H9 (cell line): ENCODE measurements at regions not wholly inside any gene's neighbourhood (a gene's known extent, or its start where the extent isn't known, plus 50 kb on each side); places are given as distances from the start of the nearest gene placed in this dataset.

Experiments used
- DNase-seq: peaks from one replicate; pipeline ENCODE4 v3.0.0-alpha.2; 2017
- H2AFZ ChIP-seq: one replicate; pipeline ENCODE4 v1.6.1; 2013; ENCODE audit warnings: mild to moderate bottlenecking, low read length, control low read depth, moderate library complexity
- H2AK5ac ChIP-seq: 2 replicates; pipeline ENCODE4 v1.6.1; 2013; ENCODE audit warnings: low read length, control low read depth, mixed read lengths; ENCODE audit not compliant: insufficient read length
- H2BK120ac ChIP-seq: one replicate; pipeline ENCODE4 v1.6.1; 2013; ENCODE audit warnings: low read depth, mild to moderate bottlenecking, low read length, control low read depth, inconsistent platforms; ENCODE audit not compliant: poor library complexity, severe bottlenecking
- H2BK12ac ChIP-seq: 2 replicates; pipeline ENCODE4 v1.6.1; 2013; ENCODE audit warnings: low read length, control low read depth, mixed read lengths, low read depth; ENCODE audit not compliant: insufficient read length
- H2BK15ac ChIP-seq: 2 replicates; pipeline ENCODE4 v1.6.1; 2013; ENCODE audit warnings: low read depth, low read length, control low read depth
- H2BK20ac ChIP-seq: one replicate; pipeline ENCODE4 v1.6.1; 2013; ENCODE audit warnings: low read depth, mild to moderate bottlenecking, low read length, control low read depth, inconsistent platforms; ENCODE audit not compliant: poor library complexity, severe bottlenecking
- H2BK5ac ChIP-seq: 2 replicates; pipeline ENCODE4 v1.6.1; 2013; ENCODE audit warnings: low read length, control low read depth, mixed read lengths; ENCODE audit not compliant: insufficient read length
- H3K14ac ChIP-seq: 2 replicates; pipeline ENCODE4 v1.6.1; 2013; ENCODE audit warnings: low read length, control low read depth; ENCODE audit not compliant: insufficient read depth
- H3K18ac ChIP-seq: 2 replicates; pipeline ENCODE4 v1.6.1; 2013; ENCODE audit warnings: low read depth, mild to moderate bottlenecking, mixed read lengths, low read length, control low read depth; ENCODE audit not compliant: insufficient read length
- H3K23ac ChIP-seq: 2 replicates; pipeline ENCODE4 v1.6.1; 2013; ENCODE audit warnings: low read length, control low read depth, mixed read lengths, low read depth; ENCODE audit not compliant: insufficient read length
- H3K23me2 ChIP-seq: 2 replicates; pipeline ENCODE4 v1.6.1; 2013; ENCODE audit warnings: low read depth, mild to moderate bottlenecking, mixed read lengths, low read length, control low read depth; ENCODE audit not compliant: insufficient read length, poor library complexity, severe bottlenecking
- H3K27ac ChIP-seq: 2 replicates; pipeline ENCODE4 v1.5.1; 2013; ENCODE audit warnings: low read length, control low read depth, mixed read lengths, low read depth; ENCODE audit not compliant: insufficient read length
- H3K27me3 ChIP-seq: 2 replicates; pipeline ENCODE4 v1.6.1; 2013; ENCODE audit warnings: low read length, control low read depth, inconsistent platforms; ENCODE audit not compliant: insufficient read depth
- H3K4ac ChIP-seq: 2 replicates; pipeline ENCODE4 v1.6.1; 2013; ENCODE audit warnings: low read depth, mild to moderate bottlenecking, control low read depth, inconsistent platforms, low read length, moderate library complexity
- H3K4me1 ChIP-seq: 2 replicates; pipeline ENCODE4 v1.6.1; 2013; ENCODE audit warnings: low read length, control low read depth, inconsistent platforms; ENCODE audit not compliant: insufficient read depth
- H3K4me2 ChIP-seq: 2 replicates; pipeline ENCODE4 v1.6.1; 2013; ENCODE audit warnings: low read length, control low read depth, mixed read lengths; ENCODE audit not compliant: insufficient read length, insufficient read depth
- H3K56ac ChIP-seq: 2 replicates; pipeline ENCODE4 v1.6.1; 2013; ENCODE audit warnings: low read depth, mild to moderate bottlenecking, mixed read lengths, low read length, control low read depth; ENCODE audit not compliant: insufficient read length
- H3K79me1 ChIP-seq: 2 replicates; pipeline ENCODE4 v1.6.1; 2013; ENCODE audit warnings: low read depth, mild to moderate bottlenecking, moderate library complexity, low read length, control low read depth, inconsistent platforms; ENCODE audit not compliant: insufficient read depth, poor library complexity, severe bottlenecking
- H3K79me2 ChIP-seq: 2 replicates; pipeline ENCODE4 v1.6.1; 2013; ENCODE audit warnings: low read length, control low read depth, inconsistent platforms; ENCODE audit not compliant: insufficient read depth
- H3K9ac ChIP-seq: 2 replicates; pipeline ENCODE4 v1.6.1; 2013; ENCODE audit warnings: low read length, control low read depth, mixed read lengths; ENCODE audit not compliant: insufficient read length; ENCODE audit errors: extremely low read depth
- H3K9me3 ChIP-seq: one replicate; pipeline ENCODE4 v1.6.1; 2013; ENCODE audit warnings: low read depth, low read length, inconsistent platforms; ENCODE audit not compliant: control insufficient read depth
- H3T11ph ChIP-seq: one replicate; pipeline ENCODE4 v1.6.1; 2013; ENCODE audit warnings: mild to moderate bottlenecking, low read length, control low read depth, inconsistent platforms
- H4K20me1 ChIP-seq: one replicate; pipeline ENCODE4 v1.6.1; 2013; ENCODE audit not compliant: control insufficient read depth, insufficient read length, insufficient read depth
- H4K5ac ChIP-seq: 2 replicates; pipeline ENCODE4 v1.6.1; 2013; ENCODE audit warnings: low read depth, mild to moderate bottlenecking, mixed read lengths, low read length, control low read depth; ENCODE audit not compliant: insufficient read length
- H4K8ac ChIP-seq: replicated peaks from 2 replicates; pipeline ENCODE4 v1.6.1; 2013; ENCODE audit warnings: low read length, control low read depth, mixed read lengths, low read depth; ENCODE audit not compliant: insufficient read length
- H4K91ac ChIP-seq: 2 replicates; pipeline ENCODE4 v1.6.1; 2013; ENCODE audit warnings: low read depth, mild to moderate bottlenecking, moderate library complexity, mixed read lengths, low read length, control low read depth; ENCODE audit not compliant: insufficient read length
- H3K27ac Mint-ChIP-seq, 3 experiments: 2 replicates in 2 of 3; 3 replicates in 1 of 3; pipeline ENCODE4 v1.8.0; 2020 to 2021; ENCODE audit warnings: mixed read lengths in 3 of 3, mild to moderate bottlenecking in 1 of 3, moderate library complexity in 1 of 3
- H3K27me3 Mint-ChIP-seq: 2 replicates; pipeline ENCODE4 v1.8.0; 2021; ENCODE audit warnings: low read depth, mild to moderate bottlenecking, moderate library complexity, mixed read lengths
- H3K36me3 Mint-ChIP-seq, 3 experiments: 2 replicates in 2 of 3; 3 replicates in 1 of 3; pipeline ENCODE4 v1.8.0; 2020 to 2021; ENCODE audit warnings: low read depth in 3 of 3, mixed read lengths in 3 of 3; ENCODE audit not compliant: insufficient read depth in 1 of 3
- H3K4me1 Mint-ChIP-seq, 2 experiments: 2 replicates each; pipeline ENCODE4 v1.8.0; 2020; ENCODE audit warnings: mixed read lengths in 2 of 2
- H3K4me3 Mint-ChIP-seq, 2 experiments: 2 replicates in 1 of 2; 3 replicates in 1 of 2; pipeline ENCODE4 v1.8.0; 2020 to 2021; ENCODE audit warnings: mild to moderate bottlenecking in 2 of 2, mixed read lengths in 2 of 2, moderate library complexity in 1 of 2
- H3K9me3 Mint-ChIP-seq, 2 experiments: 2 replicates in 1 of 2; 3 replicates in 1 of 2; pipeline ENCODE4 v1.8.0; 2020; ENCODE audit warnings: mild to moderate bottlenecking in 2 of 2, mixed read lengths in 2 of 2, moderate library complexity in 1 of 2
- WGBS: extraction: QIAGEN DNeasy Blood & Tissue Kit; methylation state at CpG from one replicate; pipeline ENCODE4 v1.1.7; 2013; ENCODE audit warnings: missing lambda C conversion rate, low lambda C conversion rate, mixed read lengths; ENCODE audit not compliant: insufficient read length; ENCODE audit errors: extremely low coverage; 5-methylcytosine and 5-hydroxymethylcytosine counted together
- TF ChIP-seq, protein P1 (sequence below): fragments of 200-600 bp; sonication (generic); conservative IDR thresholded peaks from 3 replicates; pipeline ENCODE4 v1.8.0; 2021; ENCODE audit warnings: antibody characterized with exemption, mild to moderate bottlenecking

DNA sequence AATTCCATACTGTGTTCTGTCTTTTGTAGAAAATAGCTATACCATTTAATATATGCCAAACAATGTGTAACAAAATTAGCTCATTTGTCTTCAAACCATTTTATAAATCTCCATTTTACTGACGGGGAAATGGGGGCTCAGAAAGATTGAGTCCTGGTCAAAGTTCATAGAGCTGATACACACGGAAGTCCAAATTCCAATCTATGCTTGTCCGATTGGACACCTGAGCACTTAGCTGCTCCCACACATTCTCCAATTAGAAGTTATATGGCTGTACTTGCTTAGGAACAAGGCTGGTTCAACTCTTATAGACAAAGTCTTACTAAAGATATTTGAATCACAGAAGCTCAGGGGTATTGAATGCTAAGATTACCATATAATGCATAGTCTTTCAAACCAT, 185.2 kb downstream of the ANKRD50 start:
- Mint-ChIP-seq H3K36me3 (peaks cover 0 to 5% (median 0%) of the 10 kb centered on the region in 3 experiments; a peak in 2 of 7 replicates), H3K27ac (no peak overlapping the region)
- no CpG with 5 or more reads among the region's 3 CpGs for WGBS

More for the DNA sequence above, 185.2 kb downstream of the ANKRD50 start:
- Histone ChIP-seq H3K79me2 (no peaks in the 10 kb centered on the region), H2BK15ac (no peak overlapping the region), H3K9me3 (no peaks in the 10 kb centered on the region), H3T11ph (no peak overlapping the region), H3K27ac (no peak overlapping the region), H4K91ac (no peak overlapping the region), H3K9ac (no peak overlapping the region), H2BK5ac (no peak overlapping the region), H2BK12ac (no peak overlapping the region), H2BK120ac (no peak overlapping the region), H4K20me1 (no peaks in the 10 kb centered on the region), H4K8ac (no peak overlapping the region), H3K79me1 (no peaks in the 10 kb centered on the region), H2BK20ac (no peak overlapping the region), H3K4ac (no peak overlapping the region), H3K4me1 (no peaks in the 10 kb centered on the region), H3K23ac (no peak overlapping the region), H3K4me2 (no peak overlapping the region), H4K5ac (no peak overlapping the region), H3K23me2 (no peaks in the 10 kb centered on the region), H3K27me3 (no peaks in the 10 kb centered on the region), H2AFZ (no peak overlapping the region), H3K18ac (no peak overlapping the region), H2AK5ac (no peak overlapping the region), H3K56ac (no peak overlapping the region), H3K14ac (no peak overlapping the region)
- TF ChIP-seq, protein P1, sequence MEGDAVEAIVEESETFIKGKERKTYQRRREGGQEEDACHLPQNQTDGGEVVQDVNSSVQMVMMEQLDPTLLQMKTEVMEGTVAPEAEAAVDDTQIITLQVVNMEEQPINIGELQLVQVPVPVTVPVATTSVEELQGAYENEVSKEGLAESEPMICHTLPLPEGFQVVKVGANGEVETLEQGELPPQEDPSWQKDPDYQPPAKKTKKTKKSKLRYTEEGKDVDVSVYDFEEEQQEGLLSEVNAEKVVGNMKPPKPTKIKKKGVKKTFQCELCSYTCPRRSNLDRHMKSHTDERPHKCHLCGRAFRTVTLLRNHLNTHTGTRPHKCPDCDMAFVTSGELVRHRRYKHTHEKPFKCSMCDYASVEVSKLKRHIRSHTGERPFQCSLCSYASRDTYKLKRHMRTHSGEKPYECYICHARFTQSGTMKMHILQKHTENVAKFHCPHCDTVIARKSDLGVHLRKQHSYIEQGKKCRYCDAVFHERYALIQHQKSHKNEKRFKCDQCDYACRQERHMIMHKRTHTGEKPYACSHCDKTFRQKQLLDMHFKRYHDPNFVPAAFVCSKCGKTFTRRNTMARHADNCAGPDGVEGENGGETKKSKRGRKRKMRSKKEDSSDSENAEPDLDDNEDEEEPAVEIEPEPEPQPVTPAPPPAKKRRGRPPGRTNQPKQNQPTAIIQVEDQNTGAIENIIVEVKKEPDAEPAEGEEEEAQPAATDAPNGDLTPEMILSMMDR, result no peak
- no peak for DNase-seq
- Mint-ChIP-seq H3K4me1 (peaks cover 24 to 31% of the 10 kb centered on the region in 2 experiments), H3K27me3 (no peaks in the 10 kb centered on the region; the same call in 1 of the 2 replicates), H3K9me3 (peaks cover 3 to 7% of the 10 kb centered on the region in 2 experiments; a peak in 4 of 5 replicates), H3K4me3 (no peak overlapping the region)
